ENCODE measurements at regions not wholly inside any gene's neighbourhood (a gene's known extent, or its start where the extent isn't known, plus 50 kb on each side); places are given as distances from the start of the nearest gene placed in this dataset.

DNA sequence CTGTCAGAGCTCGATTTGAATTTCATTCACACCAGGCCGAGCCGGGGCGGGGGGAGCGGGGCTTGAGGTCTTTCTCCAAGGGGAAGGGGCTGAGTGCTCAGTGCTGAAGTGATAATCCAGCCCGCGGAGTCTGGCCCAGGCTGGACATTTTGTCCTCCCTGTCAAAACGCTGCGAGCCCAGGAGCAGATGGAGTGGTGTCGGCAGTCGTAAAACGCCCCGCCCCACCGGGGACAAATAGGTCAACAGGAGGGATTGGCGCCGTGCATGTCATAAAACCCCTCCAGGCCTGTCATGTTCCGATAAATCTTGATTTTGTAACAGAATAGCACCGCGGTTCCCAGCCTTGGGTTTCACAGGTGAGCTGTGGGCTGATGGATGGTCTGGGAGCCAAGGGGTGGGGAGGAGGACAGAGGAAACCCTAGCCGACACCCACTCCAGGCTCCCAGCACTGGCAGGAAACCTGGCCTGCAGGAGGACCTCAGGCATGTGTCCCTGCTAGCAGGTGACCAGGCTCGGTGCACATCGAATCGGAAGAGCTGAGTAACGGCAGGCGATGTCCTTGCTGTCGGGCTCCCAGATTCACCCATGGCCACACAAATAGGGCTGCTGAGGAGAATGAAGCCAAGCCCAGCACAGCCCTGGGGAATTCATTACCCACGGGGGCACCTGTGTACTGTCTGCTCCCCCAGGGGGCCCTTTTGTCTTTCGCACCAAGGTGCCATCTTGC lies 341.4 kb downstream of the FOXL1 start:
- no peak for DNase-seq

DNA sequence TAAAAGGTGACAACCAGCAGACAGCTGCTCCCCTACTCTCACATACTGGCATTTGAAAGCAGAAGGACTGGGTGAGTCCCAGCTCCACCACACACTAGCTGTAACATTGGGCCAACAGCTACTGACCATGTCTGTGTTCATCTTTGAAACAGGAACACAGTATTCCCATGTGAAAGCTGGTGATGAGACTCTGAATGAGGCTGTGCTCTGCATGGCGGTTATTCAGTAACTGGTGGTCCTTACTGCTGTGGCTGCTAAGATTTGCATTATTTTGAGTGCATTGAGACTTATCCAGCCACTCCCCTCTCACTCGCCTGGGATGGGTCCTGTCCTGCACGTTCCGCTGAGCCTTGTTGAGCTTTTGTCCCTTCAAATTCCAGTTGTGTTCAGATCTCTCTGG lies 342.9 kb downstream of the FOXL1 start:
- no peak for DNase-seq

DNA sequence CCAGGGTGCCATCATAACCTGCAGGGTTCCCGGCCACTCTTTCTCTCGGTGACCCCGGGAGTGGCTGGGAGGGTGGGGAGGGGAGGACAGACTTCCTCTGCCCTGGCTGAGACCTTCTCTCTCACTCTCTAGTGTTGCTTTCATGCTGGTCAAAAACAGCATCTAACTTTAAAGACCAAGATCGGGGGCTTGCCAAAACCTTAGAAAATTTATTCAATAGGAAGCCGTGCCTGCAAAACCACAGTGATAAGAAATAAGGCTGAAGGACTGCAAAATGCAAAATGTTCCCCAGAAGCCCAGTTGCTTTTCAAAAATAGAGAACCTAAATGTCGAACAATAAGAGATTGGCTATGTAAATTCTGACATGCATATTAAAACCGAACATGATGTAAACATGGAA lies 344.0 kb downstream of the FOXL1 start:
- DNase-seq, result no peak

DNA sequence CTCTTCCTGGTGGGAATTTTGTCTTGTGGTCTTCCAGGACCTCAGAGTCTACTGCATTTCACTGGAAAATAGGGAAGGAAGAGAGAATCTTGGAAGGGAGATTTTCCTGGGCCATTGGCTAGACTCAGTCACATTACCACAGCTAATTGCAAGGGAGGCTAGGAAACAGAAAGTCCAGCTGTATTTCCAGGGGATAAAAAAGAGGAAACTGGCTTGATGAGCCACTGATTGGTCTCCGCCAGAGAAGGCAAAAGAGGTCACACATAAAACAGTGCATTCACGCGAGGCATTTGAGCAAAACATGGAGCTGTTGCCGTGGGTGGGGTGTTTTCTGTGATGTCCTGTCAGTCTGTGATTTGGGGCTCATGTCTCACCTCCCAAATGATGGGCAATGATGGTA lies 345.3 kb downstream of the FOXL1 start:
- no peak for DNase-seq

DNA sequence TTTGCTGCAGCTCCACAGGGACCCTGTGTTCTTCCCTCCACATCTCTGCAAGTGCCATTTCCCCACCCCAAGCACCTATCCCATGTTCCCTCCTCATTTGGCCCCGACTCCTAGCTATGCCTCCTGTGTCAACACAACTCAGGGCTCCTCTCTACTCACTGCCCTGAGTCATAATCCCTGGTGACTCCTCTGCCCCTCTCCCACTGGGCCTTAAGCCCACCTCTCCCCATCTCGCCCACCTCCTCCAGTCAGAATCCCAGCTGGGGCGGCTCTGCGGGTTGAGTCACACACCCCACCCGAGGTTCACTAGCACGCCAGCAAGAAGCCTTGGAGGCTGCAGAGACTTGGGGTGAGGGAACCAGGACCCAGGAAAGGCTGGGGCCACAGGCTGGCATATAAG lies 346.2 kb downstream of the FOXL1 start:
- no peak for DNase-seq

DNA sequence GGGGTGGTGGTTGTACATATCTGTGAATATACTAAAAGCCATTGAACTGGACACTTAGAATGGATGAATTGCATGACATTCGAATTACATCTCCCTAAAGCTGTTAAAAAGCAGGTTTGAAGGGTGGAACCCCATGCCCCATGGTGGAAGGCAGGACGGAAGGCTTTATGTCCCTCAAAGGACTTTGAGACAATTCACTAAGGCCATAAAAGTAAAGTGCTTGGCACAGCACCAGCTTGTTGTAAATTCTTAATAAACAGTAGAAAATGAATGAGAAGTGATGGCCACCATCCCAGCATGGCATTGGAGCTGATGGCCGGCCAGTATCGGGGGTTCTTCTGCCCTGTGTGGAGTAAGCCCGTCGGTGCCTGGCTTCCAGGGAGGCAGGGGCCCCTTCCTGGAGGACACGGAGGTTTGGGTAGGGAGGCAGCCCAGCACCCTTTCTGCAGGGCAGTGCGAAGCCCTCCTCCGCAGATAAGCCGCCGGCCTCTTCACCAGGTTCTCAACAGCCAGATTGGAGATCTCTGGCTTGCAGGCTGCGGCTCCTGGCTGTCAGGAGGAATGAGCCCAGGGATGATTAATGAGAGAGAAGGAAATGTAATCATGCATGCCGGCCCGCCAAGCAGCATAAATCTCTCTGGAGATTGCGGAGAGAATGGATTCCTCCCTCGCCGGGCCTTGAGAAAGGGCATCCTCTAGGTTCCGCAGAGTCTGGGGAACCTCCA lies 346.9 kb downstream of the FOXL1 start:
- DNase-seq, result no peak

DNA sequence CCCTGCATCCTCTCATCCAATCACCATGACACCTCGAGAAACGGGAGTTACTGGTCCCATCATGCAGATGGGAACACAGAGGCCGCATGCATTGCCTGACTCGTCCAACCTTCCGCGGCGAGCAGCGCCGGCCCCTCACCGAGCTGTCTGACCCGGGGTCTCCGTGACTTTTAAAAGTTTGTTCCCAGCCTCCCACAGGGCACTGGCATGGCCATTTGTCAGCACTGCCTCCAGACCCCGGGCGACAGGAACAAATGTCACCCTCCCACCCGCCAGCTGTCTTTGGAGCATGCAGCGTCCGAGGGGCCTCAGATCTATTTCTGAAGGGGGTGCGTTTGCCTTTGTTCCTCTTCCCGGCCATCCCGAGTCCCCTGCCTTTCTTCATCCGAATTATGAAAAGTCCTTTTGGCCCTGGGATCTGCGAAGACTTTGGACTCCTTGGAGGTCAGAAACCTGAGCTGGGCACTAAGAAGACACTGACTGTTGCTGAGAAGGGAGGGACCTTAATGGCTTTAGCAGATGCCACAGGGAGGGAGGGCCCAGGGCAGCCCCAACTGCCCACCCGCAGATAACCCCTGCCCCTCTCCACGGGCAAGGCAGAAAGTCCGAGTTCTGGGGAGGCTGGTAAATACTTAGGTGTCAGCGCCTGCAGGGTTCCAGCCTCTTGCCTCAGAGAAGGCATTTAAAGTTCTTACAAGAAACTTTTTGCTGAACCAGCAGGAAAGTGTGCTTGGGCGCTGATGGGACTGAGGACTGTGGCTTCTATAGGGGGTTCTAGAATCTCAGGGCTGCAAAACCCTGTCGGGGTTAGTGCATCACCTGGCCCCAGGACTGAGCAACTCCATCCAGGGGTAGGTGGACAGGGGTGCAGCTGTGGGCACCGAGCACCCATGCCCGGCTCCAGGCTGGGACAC lies 348.1 kb downstream of the FOXL1 start:
- DNase-seq, result no peak

DNA sequence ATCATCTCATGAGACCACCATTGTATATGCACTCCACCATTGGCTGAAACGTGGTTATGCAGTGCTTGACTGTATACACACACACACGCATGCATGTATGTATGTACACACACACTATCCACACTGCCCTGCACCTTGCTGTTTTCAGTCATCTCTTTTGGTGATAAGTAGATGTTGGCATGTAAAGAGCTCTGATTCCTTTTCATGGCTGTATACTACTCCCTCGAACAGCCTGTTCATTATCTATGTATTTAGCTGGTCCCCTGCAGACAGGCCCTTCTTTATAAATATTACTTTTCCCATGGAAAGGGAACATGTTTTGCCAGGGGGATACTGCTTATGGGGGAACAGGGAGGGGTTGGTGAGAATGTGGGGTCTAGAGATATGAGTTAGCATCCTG lies 349.4 kb downstream of the FOXL1 start:
- no peak for DNase-seq

DNA sequence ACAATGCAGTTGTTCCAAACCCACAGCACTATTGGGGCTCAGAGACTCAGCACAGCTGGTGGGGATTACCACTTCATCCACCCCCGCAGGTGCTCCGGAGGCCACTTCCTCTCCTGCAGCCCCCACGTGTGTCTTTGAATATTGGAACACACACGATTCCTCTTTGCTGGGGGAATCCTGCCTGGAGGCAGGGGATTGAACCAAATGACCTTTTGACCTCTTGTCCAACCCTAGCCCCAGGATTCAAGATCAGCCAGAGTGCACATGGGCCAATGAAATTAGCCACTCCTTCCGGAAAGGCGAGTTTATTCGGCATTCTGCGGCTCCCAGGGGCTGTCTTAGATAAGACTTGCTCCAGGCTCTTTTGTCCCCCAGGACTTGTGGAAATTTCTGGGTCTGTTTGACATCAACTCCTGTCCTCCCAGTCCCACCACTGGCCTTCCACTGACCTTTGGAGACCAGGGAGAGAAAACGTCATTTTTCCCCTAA lies 350.2 kb downstream of the FOXL1 start:
- DNase-seq, result no peak

DNA sequence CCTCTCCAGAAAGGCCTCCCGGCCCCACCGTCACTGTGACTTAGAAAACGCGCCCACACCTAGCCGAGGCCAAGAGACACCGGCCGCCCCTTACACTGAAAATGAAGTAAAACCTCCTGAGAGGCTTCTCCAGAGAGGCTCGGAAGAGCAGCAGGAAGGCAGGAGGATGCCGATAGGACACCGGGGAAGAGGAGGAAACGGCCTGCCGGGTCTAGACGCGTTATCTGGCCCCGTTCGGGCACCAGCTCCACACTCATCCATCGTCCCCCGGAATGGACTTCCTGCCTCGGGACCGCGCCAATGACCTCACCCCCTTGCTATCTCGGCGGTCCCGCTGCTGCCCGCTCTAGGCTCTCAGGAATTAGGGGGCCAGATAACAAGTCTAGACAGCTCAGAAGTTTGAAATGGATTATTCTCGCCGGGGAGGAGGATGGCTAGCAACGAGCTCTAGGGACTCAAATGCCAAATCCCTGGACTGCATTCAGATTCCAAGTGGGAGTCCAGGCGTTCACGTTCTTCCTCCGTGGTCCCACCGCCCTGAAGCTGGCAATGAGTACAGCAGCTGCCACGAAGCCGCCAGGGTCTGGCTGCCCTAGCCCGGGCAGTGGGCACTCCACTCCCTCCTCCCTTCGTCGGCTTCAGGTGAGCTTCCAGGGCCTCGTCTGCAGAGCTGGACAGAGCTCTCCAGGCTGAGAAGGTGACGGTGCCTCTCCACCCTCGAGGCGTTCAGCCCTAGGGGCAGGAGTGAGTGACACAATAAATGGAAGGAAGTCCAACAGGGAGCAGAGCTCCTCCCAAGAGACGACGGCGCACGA lies 350.9 kb downstream of the FOXL1 start:
- no peak for DNase-seq

DNA sequence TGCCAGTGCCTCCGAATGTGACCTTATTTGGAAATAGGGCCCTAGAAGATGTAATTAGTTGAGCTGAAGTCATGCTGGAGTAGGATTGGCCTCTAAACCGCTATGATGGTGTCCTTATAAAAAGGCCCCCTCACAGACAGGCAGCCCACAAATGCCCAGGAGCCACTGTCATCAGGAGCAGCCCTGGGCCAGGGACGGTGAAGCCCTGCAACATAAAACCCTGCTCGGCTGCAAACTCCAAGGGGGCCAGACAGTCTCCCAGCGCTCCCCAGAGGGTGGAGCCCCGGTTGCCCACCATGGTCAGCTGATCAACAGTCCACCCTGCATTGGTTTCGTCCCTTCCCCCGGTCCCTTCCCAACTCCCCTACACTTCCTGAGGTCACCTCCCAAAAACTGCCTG lies 351.7 kb downstream of the FOXL1 start:
- DNase-seq, result no peak

DNA sequence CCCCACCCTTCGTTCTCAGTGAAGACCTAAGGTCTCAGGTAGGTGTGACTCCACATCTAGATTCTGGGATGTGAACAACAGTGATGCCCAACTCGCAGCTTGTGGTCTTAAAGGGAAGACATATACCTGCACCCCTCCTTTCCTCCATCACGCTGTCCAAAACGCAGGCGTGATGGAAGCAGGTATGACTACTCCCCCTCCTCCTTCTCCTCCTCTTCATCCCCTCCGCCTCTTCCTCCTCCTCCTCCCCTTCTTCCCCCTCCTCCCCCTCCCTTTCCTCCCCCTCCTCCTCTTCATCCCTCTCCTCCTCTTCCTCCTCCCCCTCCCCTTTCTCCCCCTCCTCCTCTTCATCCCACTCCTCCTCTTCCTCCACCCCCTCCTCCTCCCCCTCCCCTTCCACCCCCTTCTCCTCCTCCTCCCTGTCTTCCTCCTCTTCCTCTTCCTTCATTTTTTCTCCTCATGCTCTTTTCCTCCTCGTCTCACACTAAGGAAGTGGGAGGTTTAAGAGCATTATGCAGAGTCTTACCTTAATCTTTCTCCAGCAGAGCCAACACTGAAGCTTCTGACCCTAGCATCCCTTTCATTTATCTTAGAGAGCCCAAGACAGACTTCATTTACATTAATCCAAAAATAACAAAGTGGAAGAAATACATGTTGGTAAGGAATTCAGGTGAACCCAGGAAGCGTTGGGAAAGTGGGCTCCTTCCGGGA lies 352.5 kb downstream of the FOXL1 start:
- DNase-seq, result no peak

DNA sequence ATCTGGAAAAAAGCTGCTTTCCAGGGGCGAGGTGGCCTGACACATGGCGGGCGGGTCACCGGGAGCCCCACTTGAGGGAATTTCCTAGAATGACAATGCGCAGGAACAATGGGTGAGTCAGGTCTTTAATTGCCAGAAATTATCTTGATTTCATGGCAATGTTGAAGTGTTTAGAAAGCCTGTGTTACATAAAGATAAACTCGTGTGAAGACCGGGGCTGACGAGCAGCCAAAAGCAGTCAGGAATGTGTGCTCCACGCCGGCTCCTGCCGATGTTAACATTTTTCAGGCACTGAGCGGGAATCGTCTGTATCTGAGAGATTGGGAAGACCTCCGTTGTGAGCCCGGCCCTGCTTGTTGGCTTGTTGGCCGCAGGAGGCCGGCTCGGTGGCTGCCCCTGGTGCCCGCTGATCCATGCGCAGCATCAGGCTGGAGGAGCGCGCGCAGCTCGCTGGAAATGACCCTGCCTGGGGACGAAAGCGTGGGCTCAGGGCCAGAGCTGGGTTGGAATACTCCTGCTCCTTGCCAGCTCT lies 353.1 kb downstream of the FOXL1 start:
- no peak for DNase-seq

DNA sequence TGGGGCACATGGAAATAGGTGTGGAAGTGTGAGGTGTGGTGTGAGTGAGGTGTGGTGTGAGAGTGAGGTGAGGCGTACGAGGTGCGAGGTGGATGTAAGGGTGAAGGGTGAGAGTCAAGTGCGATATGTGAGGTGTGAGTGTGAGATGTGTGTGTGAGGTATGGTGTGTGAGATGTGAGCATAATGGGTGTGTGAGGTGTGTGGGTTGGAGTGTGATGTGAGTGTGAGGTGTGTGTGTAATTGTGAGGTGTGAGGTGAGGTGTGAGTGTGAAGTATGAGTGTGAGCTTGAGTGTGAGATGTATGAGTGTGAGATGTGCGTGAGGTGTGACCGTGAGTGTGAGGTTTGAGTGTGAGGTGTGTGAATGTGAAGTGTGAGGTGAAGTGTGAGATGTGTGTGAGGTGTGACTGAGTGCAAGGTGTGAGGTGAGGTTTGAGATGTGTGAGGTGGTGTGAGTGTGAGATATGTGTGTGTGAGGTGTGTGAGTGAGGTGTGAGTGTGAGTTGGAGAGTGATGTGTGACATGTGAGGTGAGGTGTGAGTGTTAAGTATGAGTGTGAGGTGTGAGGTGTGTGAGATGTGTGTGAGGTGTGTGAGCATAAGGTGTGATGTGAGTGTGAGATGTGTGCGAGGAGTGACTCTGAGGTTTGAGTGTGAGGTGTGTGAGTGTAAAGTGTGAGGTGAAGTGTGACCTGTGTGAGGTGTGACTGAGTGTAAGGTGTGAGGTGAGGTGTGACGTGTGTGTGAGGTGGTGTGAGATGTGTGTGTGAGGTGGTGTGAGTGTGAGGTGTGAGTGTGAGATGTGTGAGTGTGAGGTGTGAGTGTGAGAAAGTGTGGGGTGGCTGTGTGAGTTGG lies 354.0 kb downstream of the FOXL1 start:
- no peak for DNase-seq

DNA sequence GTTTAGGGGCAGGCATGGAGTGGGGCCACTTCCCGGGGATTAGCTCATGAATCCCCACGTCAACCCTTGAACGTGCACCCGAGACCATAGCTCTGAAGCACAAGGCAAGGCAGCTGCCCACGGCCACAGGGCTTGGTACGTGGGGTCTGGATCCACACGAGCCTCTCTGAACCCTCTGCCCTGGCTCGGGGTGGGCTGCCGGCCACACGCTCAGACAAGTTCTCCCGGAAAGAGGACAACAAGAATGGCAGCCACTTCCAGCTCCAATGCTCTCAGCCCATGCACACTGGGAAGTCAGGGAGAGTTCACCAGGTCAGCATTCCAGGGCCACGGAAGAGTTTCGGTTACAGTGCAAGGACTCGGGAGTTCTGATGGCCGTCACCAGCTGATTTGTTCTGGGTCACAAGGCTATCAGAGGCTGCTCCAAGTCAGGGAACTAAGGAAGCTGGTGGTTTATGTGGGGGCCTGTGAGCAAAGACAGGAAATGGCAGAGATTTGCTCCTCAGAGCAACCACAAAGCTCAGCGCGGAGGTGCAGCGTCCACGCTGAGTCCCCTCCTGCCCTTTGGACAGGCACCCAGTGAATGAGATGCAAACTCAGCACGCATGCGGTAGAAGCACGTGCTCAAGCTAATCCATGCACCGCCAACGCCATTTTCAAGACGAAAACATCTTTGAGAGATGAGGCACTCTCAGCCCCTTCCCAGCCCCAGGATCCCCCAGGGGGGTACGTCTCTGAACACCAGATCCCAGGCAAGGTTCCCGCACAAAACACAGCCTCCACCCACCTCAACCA lies 356.4 kb downstream of the FOXL1 start:
- no peak for DNase-seq

DNA sequence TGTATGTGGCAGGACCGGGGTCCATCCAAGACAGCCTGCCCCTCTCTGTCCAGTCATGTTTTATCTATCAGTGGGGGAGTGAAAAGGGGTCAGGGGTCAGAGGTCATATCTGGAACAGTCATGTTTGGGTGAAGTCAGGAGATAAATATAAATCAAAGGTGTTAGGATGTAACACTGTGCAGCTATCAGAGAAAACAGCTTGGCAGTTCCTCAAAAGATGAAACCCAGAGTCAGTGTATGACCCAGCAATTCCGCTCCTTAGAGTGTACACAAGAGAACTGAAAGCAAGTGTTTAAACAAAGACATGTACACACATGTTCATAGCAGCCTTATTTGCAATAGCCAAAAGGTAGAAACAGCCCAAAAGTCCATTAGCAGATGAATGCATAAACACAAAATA lies 361.3 kb downstream of the FOXL1 start:
- no peak for DNase-seq

DNA sequence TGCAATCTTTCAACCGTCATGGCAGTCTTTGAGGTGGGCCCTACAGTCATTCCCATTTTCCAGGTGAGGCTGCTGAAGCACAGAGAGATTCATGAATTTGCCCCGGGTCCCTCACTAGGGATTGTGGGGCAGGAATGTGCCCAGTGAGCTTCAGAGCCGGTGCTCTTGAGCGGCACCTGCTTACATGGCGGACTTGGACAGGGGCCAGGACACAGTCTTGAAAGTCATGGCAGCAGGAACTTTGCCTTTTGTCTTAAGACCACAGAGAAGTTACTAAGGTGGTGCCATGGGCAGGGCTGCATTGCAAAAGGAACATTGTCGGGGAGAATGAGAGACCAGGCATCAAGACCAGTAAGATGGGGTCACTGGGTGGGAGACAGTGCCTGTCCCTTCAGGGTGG lies 363.4 kb downstream of the FOXL1 start:
- no peak for DNase-seq

DNA sequence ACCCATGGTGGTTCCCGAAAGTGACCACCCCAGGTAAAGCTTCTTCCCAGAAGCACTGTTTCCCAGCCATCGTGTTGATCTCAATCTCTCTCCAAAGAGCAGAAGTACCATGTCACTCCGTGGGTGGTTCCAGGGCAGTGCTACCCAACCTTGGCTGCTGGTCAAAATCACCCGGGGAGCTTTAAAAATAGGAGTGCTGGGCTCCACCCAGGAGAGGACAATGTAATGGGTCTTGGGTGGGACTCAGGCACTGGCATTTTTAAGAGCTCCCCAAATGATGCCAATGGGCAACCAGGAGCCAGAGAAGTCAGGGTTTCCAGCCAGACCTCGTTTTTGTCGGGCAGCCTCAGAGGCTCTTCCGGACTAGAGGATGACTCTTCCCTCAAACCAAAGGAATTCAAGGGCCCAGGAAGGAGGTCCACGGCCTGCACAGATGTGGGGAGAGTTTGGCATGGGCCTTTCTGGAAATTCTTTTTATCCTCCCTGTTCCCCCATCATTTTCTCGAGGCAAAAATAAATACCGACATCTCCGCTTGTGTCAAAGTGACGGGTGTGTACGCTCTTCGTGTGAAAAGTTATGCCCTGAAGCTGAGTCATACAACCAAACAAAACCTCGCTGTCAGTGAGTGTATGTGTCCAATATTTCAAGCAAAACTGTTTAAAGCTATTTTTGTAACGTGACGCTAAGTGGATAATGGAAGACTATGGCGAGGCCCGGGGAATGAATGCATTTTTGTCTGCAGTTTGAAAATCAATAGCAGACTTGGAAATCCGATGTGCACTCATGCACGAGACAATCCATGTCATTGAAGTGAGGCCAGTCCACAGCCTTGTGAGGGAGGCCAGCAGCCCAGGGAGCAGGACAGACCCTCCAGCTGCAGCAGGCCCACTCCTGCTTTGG lies 364.1 kb downstream of the FOXL1 start:
- no peak for DNase-seq

Measured in COR-L47 (cell line).